ENCODE measurements at regions not wholly inside any gene's neighbourhood (a gene's known extent, or its start where the extent isn't known, plus 50 kb on each side); places are given as distances from the start of the nearest gene placed in this dataset.

DNA sequence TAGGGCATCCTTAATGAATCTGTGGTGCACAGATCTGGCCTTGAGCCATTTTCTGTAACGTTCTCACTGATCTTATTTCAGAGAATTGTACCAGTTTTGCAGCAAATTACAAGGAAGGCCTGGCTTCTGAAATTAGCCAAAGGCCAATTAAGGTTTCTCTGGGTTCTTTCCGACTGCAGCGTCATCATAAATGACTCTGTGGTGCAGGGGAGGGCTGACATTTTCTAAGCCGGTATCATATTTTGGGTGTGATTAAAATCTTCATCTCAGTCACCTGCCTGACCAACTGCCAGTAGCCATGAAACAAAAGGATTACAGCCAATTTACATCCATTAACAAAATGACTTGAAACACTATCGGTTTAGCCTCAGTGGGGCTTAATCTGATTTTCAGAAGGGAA is 363.7 kb downstream of the ADRA2A start:
- no peak for DNase-seq (ENCODE audit: low spot score)

DNA sequence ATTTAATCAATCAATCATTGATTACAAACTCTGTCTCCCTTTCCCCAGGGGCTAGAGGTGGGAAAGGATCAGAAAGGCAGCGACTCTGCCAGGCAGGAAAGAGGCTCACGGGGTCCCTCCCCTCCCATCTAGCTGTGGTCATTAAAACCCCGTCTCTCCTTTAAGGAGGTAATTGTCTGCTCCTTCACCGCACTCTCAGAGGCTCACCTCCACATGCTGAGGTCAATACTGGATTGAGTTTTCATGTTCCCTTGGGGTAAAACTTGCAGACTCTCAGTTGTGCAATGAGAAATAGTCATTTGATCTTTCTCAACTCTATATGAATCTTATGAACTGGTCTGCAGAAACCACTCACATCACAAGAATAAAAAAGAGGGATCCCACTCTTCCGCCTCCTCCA is 368.8 kb downstream of the ADRA2A start:
- no peak for DNase-seq (ENCODE audit: low spot score)

DNA sequence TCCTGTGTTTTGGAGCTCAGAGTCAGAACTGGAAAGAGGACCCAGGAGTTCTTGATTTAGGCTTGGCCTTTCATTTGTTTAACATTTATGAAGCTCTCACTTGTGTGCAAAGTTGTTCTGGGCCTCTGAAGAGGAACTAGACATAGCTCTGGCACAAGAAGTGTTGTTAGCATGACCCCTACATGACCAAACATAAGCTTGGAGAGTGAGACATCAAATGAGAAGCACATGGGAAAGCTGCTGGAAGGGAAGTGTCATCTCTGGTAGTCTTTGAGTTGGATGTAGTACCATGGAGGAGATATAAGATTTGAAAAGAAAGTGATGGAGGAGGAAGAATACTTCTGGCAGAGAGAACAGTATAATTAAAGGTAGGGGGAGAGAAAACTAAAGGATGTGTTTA is 370.1 kb downstream of the ADRA2A start:
- DNase-seq (ENCODE audit: low spot score): no peak

DNA sequence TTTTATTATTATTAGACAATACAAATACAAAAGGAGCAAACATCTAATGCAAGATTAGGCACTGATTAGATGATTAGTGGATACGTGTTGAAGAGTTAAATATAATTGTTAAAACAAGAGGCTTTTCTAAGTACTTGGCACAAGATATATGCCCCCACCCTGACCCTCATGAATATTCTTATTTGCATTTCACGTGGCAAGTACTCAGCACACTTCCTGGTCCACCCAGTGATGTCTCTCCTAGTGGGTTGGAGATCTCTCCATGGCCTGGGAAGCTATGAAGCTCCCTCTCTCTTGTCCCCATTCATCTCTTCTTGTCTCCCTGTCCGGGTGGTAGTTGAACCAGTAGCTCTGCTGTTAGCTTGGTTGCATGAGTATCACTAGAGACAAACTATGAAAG is 375.3 kb downstream of the ADRA2A start:
- DNase-seq (ENCODE audit: low spot score): no peak

DNA sequence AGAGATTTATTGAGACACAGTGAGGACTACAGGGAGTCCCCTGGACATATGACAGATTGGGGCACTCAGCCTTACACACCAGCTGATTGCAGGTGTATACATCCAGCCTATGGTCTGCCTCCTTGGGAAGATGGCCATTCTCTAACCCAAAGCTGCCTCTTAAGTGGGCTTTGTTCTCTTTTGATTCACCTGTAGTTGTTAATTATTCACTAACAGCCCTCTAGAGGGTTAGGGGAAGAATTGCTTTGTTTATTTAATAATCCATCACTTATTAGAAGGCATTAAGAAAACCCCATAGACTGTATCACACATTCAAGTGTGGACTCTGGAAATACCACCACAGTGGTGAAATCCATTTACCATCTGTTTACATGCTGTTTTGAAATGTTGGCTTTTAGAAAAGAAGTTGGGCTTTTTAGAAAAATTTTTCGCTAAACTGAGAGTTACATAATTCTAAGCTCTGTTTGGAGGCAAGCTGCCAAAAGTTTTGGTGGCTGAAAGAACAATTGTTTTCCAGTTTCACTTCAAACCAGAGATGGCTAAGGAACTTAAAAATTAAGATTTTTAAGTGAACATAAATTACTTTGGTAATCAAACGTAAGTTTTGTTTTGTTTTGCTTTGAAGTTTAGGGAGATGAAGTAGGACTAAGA is 379.1 kb downstream of the ADRA2A start:
- DNase-seq (ENCODE audit: low spot score): no peak

DNA sequence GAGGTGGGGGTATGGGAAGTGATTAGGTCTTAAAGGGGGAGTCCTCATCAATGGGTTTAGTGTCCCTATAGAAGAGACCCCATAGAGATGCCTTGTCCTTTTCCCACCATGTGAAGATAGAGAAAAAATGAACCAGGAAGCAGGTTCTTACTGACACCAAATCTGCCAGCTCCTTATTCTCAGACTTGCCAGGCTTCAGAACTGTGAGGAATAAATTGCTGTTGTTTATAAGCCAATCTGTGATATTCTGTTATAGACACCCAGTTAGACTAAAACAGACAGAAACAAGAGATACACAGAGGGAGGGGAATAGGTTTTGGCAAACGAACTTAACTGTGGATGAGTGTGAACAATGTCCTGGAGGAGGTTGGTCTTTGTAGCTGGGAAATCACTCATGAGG is 381.4 kb downstream of the ADRA2A start:
- no peak for DNase-seq (ENCODE audit: low spot score)

DNA sequence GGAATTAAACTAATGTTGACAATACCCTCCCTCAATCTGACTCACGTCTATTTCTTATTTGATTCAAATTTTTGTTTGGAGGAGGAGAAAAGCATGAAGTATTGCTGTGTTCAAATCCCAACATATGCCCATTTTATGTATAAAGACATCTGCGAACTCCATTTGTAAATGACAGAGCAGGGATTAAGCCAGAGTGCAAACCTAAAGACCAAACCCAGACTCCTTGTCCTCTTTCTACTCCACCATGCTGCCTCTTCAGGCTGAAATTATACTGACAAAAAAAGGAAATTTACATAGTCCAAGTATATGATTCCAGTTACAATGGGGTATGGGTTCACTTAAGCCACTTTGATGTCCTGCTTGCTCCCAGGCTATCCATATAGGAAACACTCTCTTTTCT is 383.1 kb downstream of the ADRA2A start:
- no peak for DNase-seq (ENCODE audit: low spot score)

DNA sequence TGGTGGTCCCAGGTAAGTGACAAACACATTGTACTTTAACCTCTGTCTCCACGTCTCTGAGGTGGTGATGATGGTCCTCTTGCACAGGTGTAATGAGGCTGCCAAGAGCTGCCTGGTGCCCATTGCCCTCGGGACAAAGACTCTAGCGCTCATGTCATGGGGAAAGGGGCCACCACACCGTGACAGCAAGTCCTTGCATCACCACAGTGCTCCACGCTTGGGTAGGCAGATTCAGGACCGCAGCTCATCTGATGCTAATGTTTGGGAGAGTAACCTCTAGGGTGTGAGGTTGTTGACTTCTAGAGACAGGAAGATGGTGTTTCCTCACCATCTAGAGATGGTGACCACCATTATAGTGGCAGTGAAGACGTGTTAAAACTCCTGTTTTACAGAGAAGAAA is 395.6 kb downstream of the ADRA2A start:
- no peak for DNase-seq (ENCODE audit: low spot score)

DNA sequence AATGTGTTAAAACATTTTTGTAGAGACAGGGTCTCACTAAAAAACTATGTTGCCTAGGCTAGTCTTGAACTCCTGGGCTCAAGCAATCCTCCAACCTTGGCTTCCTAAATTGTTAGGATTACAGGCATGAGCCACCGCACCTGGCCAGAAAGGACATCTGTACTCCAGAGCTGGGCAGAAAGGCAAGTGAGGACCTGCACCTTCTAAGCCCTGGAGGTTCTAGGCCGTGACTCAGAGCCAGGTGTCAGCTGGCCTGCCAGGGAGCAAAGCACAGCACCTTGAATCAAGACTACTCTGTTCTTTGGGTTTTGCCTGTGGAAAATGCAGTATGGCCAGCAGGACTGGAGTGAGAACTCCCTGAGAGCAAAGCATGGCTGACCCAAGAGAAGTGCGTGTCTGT is 396.5 kb downstream of the ADRA2A start:
- no peak for DNase-seq (ENCODE audit: low spot score)

DNA sequence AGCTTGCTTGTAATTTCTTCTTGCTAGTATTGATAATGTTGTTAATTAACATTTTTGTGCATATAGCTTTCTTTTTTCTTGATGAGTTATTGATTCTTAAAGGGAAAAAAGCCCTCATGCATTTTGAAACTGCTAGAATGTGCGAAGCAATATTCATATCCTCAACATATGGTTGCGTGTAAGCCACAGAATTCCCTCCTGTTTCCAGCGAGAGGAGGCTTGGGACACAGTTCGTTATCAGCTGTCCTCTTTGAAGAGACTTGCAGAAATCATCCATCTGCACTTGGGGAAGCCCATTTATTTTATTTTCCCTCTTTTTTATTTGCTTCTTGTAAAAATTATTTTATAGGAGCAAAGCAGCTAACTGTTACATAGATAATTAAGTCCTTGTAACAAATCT is 398.0 kb downstream of the ADRA2A start:
- no peak for DNase-seq (ENCODE audit: low spot score)

DNA sequence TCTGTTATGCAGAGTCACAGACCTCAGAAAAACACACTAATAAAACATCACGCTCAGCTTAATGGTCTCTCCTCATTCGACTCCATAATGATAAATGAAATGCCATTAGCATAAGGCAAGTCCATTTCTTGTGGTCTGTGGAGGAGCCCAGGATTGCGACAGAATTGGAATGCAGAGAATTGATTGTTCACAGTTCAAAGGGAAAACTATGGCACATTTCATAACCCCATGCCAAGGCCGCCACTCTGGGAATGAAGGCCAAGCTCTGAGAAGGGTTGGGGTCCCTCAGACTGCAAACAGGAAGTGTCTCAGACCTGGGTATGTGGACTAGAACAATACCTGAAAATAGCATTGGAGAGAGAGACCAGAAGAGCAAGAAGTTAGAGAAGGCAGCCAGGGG is 398.9 kb downstream of the ADRA2A start:
- no peak for DNase-seq (ENCODE audit: low spot score)

DNA sequence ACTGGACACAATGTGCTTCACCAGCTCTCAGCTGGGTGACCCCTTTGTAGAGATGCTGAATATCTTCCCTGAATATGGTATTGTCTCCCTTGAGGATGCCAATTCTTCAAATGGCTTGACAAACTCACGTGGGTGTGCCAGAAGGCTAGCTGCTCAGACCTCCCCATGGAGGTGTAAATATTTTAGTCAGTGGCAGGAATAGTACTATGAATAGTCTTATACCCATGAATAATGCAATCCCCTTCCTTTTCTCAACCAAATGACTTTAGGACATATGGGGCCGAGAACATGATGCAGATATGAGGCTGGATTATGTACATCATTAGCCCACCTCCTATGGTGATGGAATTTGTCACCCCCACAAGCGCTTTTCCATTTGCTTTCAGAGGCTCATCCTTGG is 401.8 kb downstream of the ADRA2A start:
- no peak for DNase-seq (ENCODE audit: low spot score)

DNA sequence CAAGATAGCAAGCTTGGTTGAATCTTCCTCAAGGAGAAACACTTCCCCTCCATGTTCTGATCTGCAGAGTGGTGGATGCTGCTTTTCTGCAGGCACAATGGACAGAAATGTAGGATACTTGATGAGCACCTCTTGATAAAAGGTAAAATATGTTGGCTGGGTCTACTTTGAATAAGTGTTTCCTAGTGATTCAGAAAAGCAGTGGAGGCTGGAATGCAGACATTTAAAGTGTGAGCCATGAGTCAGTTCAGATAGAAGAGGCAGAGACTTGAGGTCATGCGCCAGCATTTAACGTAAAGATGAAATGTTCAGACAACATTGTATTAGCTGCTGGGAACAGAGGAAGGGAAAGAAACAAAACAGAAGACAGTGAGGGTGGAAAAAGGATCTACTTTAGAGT is 403.1 kb downstream of the ADRA2A start:
- no peak for DNase-seq (ENCODE audit: low spot score)

DNA sequence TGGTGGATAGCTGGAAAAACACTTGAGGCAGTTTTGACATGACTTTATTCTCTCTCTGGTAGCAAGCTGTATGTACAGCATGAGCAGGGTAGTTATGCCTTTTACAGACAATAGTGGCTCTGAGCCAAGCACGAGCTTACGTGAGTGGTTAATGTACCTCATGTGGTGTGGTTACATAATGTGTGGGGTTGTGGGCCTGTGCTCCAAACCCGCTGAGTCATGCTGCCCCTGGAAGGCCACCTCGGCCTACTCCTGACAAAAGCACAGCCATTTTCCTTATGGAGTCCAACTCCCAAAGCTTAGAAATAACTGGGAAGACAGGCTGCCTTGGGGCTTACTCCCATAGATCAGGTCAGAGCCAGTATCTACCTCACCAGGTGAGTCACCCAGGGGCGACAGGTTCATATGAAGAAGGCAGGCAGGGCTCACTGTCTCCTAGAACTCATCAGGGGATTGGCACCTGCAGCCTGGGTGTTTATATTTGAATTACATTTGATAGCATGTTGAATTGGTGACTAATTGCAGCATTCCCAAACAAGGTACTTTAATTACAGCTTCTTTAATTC is 404.5 kb downstream of the ADRA2A start:
- no peak for DNase-seq (ENCODE audit: low spot score)

DNA sequence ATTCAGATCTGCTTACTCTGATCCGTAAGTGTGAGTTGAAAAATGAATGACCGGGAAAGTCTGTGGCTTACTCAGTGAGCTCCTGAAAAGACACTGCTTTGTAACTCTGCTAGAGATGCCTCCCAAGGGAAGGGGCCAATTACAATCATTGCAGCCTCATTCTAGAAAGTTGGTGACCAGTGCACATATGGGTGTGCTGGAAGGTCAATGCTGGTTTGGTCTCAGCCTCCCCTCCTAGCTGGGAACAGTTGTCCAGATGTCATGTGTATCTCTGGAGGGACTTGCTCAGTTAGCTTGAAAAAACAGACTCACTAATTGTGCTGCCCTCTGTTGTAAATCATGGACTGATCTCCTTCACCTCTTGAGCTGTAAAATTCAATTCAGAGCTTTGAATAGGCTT is 405.0 kb downstream of the ADRA2A start:
- DNase-seq (ENCODE audit: low spot score): no peak

DNA sequence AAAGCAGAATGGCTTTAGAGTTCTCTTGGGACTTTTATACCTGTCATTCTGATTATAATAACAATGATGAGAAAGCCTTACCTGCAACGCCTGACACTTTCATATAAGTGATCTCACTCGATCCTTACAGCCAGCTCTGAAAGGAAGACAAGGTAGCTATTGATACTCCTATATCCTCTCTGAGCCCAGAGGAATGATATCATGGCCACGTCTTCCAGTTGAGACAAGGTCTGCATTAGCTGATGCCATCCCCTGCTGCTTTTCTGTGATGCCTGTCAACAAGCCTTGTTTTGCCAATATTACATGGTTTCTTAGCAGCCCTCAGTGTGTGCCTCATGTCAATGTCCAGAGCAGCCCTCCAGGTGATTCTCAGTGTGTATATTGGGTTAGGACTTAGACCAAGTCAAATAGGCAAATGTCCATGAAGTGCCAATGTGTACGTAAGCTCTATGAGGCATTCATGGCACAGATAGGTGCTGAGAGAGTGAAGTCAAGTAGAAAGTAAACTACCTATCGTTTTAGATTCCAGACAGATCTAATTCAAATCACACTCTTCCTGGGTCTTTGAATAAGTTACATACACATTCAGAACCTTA is 405.9 kb downstream of the ADRA2A start:
- DNase-seq (ENCODE audit: low spot score): no peak

DNA sequence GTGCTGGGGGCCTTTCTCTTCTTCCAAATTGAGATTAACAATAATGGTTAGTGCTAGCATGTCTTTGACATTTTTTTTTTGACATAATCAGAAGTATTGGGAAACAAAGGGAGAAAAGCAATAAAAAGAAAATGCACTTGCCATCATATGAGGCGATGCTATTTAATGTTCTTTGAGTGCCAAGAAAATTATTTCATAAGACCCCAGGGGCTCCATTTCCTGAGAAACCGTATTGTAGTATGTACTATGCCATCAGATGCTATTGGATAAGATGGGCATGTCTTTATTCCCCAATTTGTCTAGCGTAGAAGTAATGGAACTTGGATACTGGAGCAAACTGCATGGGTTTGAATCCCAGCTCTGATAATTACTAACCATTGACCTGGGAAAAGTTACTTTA is 408.9 kb downstream of the ADRA2A start:
- DNase-seq (ENCODE audit: low spot score): no peak

DNA sequence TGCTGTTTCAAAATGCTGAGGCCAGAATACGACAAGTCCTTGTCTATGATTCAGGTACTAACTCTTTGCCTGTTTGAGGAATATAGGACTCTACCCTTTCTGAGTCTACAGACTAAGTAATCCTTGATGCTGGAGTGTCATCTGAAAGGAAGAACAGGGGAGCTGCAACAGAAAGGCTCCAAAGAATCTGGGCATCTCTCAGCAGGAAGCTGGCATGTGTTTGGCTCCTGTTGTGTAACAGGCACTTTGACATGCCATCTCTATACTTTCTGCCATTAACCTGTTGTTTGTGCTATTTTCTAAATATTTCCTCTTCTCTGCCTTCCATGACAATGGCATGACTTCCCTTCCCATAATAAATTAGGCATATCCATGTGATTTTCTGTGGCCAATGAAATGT is 409.5 kb downstream of the ADRA2A start:
- DNase-seq (ENCODE audit: low spot score): no peak

DNA sequence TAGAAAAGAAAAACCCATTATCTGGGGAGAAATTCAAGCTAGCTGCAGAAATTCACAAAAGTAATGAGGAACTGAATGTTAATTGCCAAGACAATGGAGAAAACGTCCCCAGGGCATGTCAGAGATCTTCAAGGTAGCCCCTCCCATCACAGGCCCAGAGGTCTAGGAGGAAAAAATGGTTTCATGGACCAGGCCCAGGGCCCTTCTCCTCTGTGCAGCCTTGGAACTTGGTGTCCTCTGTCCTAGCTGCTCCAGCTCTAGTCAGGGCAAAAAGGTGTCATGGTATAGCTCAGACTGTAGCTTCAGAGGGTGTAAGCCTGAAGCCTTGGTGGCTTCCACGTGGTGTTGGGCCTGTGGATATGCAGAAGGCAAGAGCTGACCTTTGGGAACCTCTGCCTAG is 411.8 kb downstream of the ADRA2A start:
- DNase-seq (ENCODE audit: low spot score): no peak

DNA sequence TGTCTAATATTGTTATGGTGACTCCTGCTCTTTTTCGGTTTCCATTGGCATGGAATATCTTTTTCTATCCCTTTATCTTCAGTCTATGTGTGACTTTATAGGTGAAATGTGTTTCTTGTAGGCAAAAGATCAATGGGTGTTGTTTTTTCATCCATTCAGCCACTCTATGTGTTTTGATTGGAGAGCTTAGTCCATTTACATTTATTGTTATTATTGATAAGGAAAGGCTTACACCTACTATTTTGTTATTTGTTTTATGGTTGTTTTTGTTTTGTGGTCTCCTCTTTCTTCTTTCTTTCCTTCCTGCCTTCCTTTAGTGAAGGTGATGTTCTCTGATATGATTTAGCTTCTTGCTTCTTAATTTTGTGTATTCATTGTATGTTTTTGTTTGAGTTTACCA is 414.3 kb downstream of the ADRA2A start:
- DNase-seq (ENCODE audit: low spot score): no peak

DNA sequence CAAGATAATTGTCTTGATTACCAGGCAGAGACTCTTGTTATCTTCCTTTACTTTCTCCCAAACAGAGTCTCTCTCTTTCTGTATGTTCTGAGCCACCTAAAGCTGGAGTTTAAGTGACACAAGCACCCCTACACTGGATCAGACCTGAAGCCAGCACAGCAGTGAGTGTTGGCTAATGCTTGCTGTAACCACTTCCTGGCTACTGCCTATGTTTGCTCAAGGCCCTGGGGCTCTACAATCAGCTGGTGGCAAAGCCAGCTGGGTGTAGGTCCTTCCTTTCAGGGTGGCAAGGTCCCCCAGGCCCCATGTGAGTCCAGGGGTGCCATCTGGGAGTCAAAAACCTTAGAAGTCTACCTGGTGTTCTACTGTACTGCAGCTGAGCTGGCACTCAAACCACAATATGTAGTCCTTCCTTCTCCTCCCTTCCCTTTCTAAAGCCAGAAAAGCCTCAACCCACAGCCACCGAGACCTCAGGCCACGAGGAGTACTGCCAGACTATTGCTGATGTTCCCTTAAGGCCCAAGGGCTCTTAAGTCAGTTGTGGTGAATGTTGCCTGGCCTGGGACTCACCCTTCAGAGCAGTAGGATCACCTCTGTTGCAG is 416.3 kb downstream of the ADRA2A start:
- DNase-seq (ENCODE audit: low spot score): no peak

DNA sequence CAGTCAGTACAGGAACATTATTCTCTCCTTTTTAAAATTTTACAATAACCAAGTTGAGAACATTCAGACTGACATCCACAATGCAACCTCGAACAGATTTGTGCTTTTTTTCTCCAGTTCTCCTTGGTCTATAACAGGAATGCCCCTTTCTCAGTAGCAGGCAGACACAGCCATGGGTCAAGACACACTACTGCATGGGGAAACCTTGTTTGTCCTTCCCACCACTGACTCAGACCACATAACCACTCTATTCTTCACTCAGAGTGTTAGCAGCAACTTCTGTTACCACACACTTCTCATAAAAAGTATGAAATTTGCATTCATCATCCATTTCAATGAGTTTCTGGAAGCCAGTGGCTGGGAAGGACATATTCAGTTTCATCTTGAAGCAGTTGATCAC is 421.7 kb downstream of the ADRA2A start:
- no peak for DNase-seq (ENCODE audit: low spot score)

DNA sequence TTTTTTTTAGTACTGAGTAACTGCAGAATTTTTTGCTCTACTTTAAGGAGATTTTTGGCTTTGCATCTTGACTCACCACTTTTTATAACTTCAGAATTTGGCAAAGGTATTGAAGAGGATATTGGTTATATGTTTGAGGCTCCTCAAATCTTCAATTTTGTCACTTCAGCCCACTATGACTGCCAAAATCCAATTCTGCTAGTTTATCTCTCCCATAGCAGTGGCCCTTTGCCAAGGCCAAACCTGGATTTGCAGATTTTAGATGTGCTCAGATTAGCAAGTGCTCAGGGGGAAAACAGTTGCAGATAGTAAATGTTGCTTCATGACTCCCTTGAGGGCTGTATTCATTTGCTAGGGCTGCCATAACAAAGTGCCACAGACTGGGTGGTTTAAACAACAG is 427.5 kb downstream of the ADRA2A start:
- DNase-seq (ENCODE audit: low spot score): no peak
